ENCODE measurements at regions not wholly inside any gene's neighbourhood (a gene's known extent, or its start where the extent isn't known, plus 50 kb on each side); places are given as distances from the start of the nearest gene placed in this dataset.
"Not testable (repeated sequence)": the region's sequence is repeated elsewhere in the genome, so short reads cannot be mapped to it uniquely, and the experiment has no call there.

DNA sequence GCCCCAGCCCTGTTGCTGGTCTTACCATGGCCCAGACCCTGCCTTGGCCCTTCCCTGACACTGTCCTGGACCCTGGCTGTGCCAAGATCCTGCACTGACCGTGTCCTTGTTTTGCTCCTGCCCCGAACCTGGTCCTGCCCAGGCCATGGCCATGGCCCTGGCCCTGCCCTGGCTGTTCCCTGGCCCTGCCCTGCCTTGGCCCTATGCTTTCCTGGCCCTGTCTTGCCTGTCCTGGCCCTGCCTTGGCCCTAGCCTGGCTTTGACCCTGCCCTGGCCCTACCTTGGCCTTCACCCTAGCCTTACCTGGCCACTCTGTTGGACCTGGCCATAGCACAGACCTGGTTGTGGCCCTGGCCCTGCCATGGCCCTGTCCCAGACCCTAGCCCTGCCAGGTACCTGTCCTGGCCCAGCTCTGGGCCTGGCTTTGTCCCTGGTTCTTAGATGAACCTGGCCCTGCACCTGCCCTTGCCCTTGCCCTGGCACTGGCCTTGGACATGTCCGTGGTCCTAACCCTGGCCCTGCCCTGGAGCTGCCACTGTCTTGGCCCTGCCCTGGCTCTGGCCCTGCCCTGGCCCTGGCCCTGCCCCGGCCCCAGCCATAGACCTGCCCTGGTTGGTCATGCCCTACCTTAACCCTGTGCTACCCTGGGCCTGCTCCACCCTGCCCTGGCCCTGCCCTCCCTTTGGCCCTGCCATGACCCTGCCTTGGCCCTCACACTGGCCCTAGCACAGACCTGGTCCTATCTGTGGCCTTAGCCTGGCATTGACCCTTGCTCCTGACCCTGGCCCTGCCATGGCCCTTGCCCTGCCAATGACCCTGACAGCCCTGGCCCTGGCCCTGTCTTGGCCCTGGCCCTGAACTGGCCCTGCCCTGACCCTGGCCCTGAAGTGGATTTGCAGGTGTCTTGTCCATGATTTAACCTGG, 238.1 kb downstream of the GOLGA6L6 start:
- H3K4me1 ChIP-seq, H3K27ac ChIP-seq, H3K27me3 ChIP-seq, DNase-seq, H3K4me3 ChIP-seq, ATAC-seq, H3K36me3 ChIP-seq, H3K9me3 ChIP-seq: not testable (repeated sequence)
- WGBS, 2 donors = 60 to 67% methylated on average over 4 of the region's 4 CpGs
- intact Hi-C loops (cut with DNase I) = loop anchor here in 1 of 10 donors (10.0 kb wide), 1 partner anchor 59 kb away; no protein-coding TSS in a partner anchor

DNA sequence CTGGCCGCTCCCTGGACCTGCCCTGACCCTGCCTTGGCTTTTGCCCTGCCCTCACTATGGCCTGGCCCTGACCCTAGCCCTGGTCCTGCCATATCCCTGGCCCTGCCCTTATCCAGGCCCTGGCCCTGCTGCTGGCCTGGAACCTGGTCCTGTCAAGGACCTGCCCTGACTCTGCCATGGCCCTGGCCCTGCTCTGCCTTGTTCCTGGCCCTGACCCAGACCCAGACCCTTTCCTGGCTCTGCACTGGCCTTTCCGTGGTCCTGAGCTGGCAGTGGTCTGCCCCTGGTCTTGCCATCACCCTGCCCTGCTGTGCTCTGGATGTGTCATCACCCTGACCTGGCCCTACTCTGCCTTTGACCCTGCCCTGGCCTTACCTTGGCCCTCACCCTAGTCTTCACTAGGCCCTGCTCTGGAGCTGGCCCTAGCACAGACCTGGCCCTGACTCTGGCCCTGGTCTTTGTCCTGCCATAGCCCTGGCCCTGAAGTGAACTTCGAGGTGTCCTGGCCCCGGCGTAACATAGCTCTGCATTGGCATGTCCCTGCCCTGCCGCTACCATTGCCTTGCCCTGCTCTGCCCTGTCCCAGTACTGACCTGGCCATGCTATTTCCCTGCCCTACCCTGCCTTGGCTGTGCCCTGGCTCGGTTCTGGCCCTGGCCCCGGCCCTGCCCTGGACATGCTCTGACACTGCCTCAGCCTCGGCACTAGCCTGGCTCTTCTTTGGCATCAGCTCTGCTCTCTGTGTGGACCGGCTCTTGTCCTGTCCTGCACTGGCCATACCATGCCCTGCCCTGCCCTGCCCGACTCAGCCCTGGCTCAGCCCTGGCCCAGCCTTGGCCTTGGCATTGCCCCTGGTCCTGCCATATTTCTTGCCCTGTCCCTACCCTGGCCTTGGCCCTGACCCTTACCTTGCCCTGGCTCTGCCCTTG, 239.2 kb downstream of the GOLGA6L6 start:
- H3K4me3 ChIP-seq, H3K27ac ChIP-seq, H3K36me3 ChIP-seq, H3K27me3 ChIP-seq, H3K9me3 ChIP-seq, DNase-seq, H3K4me1 ChIP-seq, ATAC-seq: not testable (repeated sequence)
- intact Hi-C loops (cut with DNase I) = loop anchor here in 1 of 10 donors (10.0 kb wide), 1 partner anchor 58 kb away; no protein-coding TSS in a partner anchor
- 82 to 86% methylated on average over 11 of the region's 11 CpGs for WGBS, 2 donors

DNA sequence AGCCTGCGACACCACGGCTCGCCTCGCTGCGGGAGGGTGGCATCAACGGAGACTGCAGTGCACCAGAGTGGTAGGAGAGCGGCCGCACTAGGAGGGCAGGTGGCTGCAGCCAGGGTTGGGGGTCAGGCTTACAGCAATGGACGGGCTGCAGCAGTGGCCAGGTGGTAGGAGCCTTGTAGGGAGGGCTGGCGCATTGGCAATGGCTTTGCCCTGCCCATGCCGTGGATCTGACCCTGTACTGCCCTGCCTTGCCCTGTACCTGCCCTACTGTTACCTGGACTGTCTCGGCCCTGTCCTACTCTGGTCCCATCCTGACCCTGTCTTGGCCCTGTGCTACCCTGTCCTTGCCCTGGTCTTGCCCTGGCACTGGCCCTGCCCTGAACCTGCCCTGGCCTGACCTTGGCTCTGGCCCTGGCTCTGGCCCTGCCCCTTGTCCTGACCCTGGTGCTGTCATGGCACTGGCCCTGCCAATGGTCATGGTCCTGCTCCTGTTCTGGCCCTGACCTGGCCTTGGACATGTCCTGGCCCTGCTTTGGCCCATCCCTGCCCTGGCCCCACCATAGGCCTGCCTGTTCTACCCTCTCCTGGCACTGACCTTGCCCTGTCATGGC, 240.0 kb downstream of the GOLGA6L6 start:
- not testable (repeated sequence) for H3K27me3 ChIP-seq, H3K4me1 ChIP-seq, H3K9me3 ChIP-seq, H3K4me3 ChIP-seq, DNase-seq, H3K36me3 ChIP-seq, ATAC-seq, H3K27ac ChIP-seq
- 89 to 90% methylated on average over 12 of the region's 12 CpGs for WGBS, 2 donors
- intact Hi-C loops (cut with DNase I) = loop anchor here in 1 of 10 donors (10.0 kb wide), 1 partner anchor 57 kb away; no protein-coding TSS in a partner anchor

DNA sequence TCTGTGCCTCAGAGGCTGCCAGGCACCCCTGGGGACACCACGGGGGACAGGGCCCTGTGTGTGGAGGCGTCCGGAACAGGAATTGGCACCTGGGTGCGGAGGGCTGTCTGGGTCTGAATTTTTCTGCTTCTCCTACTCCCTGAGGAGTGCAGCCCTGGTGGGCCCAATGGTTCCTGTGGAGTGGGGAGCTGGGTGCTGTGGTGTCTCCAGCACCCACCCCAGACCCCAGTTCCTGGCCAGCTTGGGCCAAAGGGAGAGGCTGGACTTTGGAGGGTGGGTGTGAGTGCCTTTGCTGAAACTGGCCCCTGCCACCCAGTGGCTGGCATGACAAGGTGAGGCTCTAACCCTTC, 240.6 kb downstream of the GOLGA6L6 start:
- H3K4me3 ChIP-seq, ATAC-seq, H3K4me1 ChIP-seq, H3K36me3 ChIP-seq, H3K9me3 ChIP-seq, DNase-seq, H3K27me3 ChIP-seq, H3K27ac ChIP-seq: not testable (repeated sequence)
- 87 to 89% methylated on average over 4 of the region's 4 CpGs for WGBS, 2 donors
- intact Hi-C loops (cut with DNase I) = loop anchor here in 1 of 10 donors (10.0 kb wide), 1 partner anchor 56 kb away; no protein-coding TSS in a partner anchor

DNA sequence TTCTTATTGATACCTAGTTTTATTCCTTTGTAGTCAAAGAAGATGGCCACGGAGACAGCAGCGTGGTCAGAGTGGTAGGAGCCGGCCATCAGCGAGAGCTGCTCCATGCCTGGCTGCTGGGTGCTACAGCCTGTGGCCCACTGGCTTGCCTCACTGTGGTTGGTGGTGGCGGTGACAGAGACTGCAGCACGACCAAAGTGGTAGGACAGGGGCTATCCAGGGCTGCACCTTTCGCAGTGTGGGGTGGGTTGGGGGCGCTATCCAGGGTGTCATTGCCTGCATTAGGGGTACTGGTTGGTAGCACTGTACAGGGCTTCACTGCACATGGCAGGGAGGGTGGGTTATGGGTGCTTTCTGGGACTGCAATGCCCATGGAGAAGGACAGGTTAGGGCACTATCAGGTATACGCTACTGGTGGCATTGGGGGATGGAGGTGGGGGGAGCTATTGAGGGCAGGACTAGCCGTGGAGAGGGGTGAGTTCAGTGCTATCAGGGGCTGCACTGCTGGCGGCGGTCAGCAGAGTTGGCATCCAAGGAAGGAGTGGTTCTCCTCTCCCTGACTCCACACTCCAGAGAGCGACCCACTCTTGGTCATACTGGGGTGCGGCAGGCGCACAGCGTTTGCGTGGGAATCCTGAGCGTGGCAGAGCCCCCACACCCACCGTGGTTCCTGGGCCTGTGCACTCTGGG, 241.1 kb downstream of the GOLGA6L6 start:
- ATAC-seq, H3K9me3 ChIP-seq, H3K27ac ChIP-seq, H3K4me3 ChIP-seq, H3K4me1 ChIP-seq, DNase-seq, H3K27me3 ChIP-seq, H3K36me3 ChIP-seq: not testable (repeated sequence)
- intact Hi-C loops (cut with DNase I) = loop anchor here in 1 of 10 donors (10.0 kb wide), 1 partner anchor 56 kb away; no protein-coding TSS in a partner anchor
- 82% methylated on average over 19 of the region's 19 CpGs for WGBS, 2 donors

DNA sequence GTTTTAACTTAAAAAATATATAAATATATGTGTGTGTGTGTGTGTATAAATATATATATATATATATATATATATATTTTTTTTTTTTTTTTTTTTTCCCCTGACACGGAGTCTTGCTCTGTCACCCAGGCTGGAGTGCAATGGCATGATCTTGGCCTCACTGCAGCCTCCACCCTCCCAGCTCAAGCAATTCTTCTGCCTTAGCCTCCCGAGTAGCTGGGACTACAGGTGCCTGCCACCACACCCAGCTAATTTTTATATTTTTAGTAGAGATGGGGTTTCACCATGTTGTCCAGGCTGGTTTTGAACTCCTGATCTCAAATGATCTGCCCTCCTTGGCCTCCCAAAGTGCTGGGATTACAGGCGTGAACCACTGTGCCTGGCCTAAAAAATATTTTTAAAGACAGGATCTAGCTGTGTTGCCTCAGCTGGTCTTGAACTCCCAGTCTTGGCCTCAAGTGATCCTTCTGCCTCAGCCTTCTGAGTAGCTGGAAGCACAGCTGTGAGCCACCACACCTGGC, 243.9 kb downstream of the GOLGA6L6 start:
- WGBS, 2 donors = 60 to 66% methylated on average over 2 to 3 of the region's 3 CpGs
- H3K9me3 ChIP-seq = peaks cover 0 to 13% (median 0%) of the 10 kb centered on the region in 11 donors
- H3K27ac ChIP-seq; intact Hi-C loops (cut with DNase I); H3K4me1 ChIP-seq; DNase-seq; H3K36me3 ChIP-seq; H3K4me3 ChIP-seq; ATAC-seq: not testable (repeated sequence)
- H3K27me3 ChIP-seq = peaks cover 0 to 15% (median 8%) of the 10 kb centered on the region in 7 donors

DNA sequence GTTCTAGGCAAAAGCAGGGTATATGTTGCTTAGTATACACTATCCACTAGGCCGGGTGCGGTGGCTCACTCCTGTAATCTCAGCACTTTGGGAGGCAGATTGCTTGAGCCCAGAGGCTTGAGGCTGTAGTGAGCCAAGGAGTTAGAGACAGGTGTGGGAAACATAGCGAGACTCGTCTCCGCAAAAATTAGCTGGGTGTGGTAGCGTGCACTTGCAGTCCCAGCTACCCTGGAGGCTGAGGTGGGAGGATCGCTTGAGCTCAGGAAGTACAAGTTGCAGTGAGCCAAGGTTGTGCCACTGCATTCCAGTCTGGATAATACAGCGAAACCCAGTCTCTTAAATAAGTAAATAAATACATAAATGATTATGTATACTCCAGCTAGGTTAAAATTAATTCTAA, 245.3 kb downstream of the GOLGA6L6 start:
- WGBS, 2 donors = 79 to 84% methylated on average over 8 of the region's 8 CpGs
- H3K27ac ChIP-seq; ATAC-seq; H3K36me3 ChIP-seq; intact Hi-C loops (cut with DNase I); DNase-seq; H3K4me1 ChIP-seq; H3K4me3 ChIP-seq: not testable (repeated sequence)
- Histone ChIP-seq H3K27me3 (peaks cover 0 to 25% (median 8%) of the 10 kb centered on the region in 7 donors), H3K9me3 (peaks cover 0 to 13% (median 0%) of the 10 kb centered on the region in 11 donors)
